SK-N-SH treated with all-trans-retinoic acid at 6 μM for 48 hours (cell line): ENCODE measurements at regions not wholly inside any gene's neighbourhood (a gene's known extent, or its start where the extent isn't known, plus 50 kb on each side); places are given as distances from the start of the nearest gene placed in this dataset.
A peak's percentile ranks its signal among the peaks of the same experiment; 100 is the strongest.

Experiments
- ATAC-seq: fragments of 200-7000 bp; cut with Tn5 transposase; 3 replicates; pipeline ENCODE4 v1.9.1; 2020; ENCODE audit warnings: mild to moderate bottlenecking, moderate library complexity
- ARNTL ChIP-seq: fragments of 450-650 bp; formaldehyde crosslinking; IDR thresholded peaks from 2 replicates; pipeline ENCODE4 v1.5.0; 2020; ENCODE audit warnings: low read depth, mild to moderate bottlenecking, moderate library complexity, borderline replicate concordance
- BACH2 ChIP-seq: fragments of 250-450 bp; sonication (Bioruptor Pico); IDR thresholded peaks from 2 replicates; pipeline ENCODE4 v1.9.0; 2021; ENCODE audit warnings: mild to moderate bottlenecking, borderline replicate concordance
- CSDC2 ChIP-seq: fragments of 250-450 bp; sonication (Bioruptor Pico); IDR thresholded peaks from 2 replicates; pipeline ENCODE4 v1.5.0; 2020; ENCODE audit warnings: mild to moderate bottlenecking, moderate library complexity
- ESRRG ChIP-seq: fragments of 250-450 bp; sonication (Bioruptor Pico); IDR thresholded peaks from 2 replicates; pipeline ENCODE4 v1.6.1; 2021; ENCODE audit warnings: mild to moderate bottlenecking
- GLIS3 ChIP-seq: fragments of 250-450 bp; sonication (Bioruptor Pico); IDR thresholded peaks from 2 replicates; pipeline ENCODE4 v1.5.0; 2020; ENCODE audit warnings: mild to moderate bottlenecking, moderate library complexity
- OSR1 ChIP-seq: fragments of 250-450 bp; sonication (Bioruptor Pico); IDR thresholded peaks from 2 replicates; pipeline ENCODE4 v1.8.0; 2022; ENCODE audit warnings: moderate library complexity, mild to moderate bottlenecking, inconsistent platforms
- PPARA ChIP-seq: fragments of 250-450 bp; sonication (Bioruptor Pico); IDR thresholded peaks from 2 replicates; pipeline ENCODE4 v1.5.0; 2020; ENCODE audit warnings: mild to moderate bottlenecking, borderline replicate concordance
- RARB ChIP-seq: fragments of 250-450 bp; sonication (Bioruptor Pico); IDR thresholded peaks from 2 replicates; pipeline ENCODE4 v1.8.0; 2021; ENCODE audit warnings: mild to moderate bottlenecking, moderate library complexity
- SNAI2 ChIP-seq: fragments of 250-450 bp; sonication (Bioruptor Pico); IDR thresholded peaks from 2 replicates; pipeline ENCODE4 v1.5.0; 2020; ENCODE audit warnings: mild to moderate bottlenecking, moderate library complexity
- TCF4 ChIP-seq: fragments of 250-450 bp; sonication (Bioruptor Pico); IDR thresholded peaks from 2 replicates; pipeline ENCODE4 v1.8.0; 2021; ENCODE audit warnings: mild to moderate bottlenecking, moderate library complexity, borderline replicate concordance
- ZC3H10 ChIP-seq: fragments of 250-450 bp; sonication (Bioruptor Pico); IDR thresholded peaks from 2 replicates; pipeline ENCODE4 v1.5.1; 2021; ENCODE audit warnings: mild to moderate bottlenecking, moderate library complexity
- ZFP3 ChIP-seq: fragments of 250-450 bp; sonication (Bioruptor Pico); IDR thresholded peaks from 2 replicates; pipeline ENCODE4 v1.5.0; 2020; ENCODE audit warnings: mild to moderate bottlenecking, moderate library complexity
- ZFP30 ChIP-seq: fragments of 450-650 bp; formaldehyde crosslinking; IDR thresholded peaks from 2 replicates; pipeline ENCODE4 v1.5.0; 2022; ENCODE audit warnings: mild to moderate bottlenecking, moderate library complexity
- ZNF565 ChIP-seq: fragments of 450-650 bp; formaldehyde crosslinking; conservative IDR thresholded peaks from 2 replicates; pipeline ENCODE4 v1.5.0; 2020; ENCODE audit warnings: low read depth, mild to moderate bottlenecking, moderate library complexity
- ZNF70 ChIP-seq: fragments of 450-650 bp; formaldehyde crosslinking; IDR thresholded peaks from 2 replicates; pipeline ENCODE4 v1.5.0; 2020; ENCODE audit warnings: mild to moderate bottlenecking, moderate library complexity
- ZNF8 ChIP-seq: fragments of 450-650 bp; formaldehyde crosslinking; IDR thresholded peaks from 2 replicates; pipeline ENCODE4 v1.5.0; 2020; ENCODE audit warnings: mild to moderate bottlenecking, moderate library complexity
- TF ChIP-seq, protein P1 (sequence below): fragments of 250-450 bp; sonication (Bioruptor Pico); IDR thresholded peaks from 2 replicates; pipeline ENCODE4 v1.5.1; 2020; ENCODE audit warnings: low read depth, mild to moderate bottlenecking, moderate library complexity
- TF ChIP-seq, protein P2 (sequence below): fragments of 250-450 bp; sonication (Bioruptor Pico); IDR thresholded peaks from 2 replicates; pipeline ENCODE4 v1.8.0; 2020; ENCODE audit warnings: mild to moderate bottlenecking, moderate library complexity, borderline replicate concordance
- TF ChIP-seq, protein P3 (sequence below): fragments of 250-450 bp; sonication (Bioruptor Pico); IDR thresholded peaks from 2 replicates; pipeline ENCODE4 v1.5.1; 2021; ENCODE audit warnings: mild to moderate bottlenecking, moderate library complexity

DNA sequence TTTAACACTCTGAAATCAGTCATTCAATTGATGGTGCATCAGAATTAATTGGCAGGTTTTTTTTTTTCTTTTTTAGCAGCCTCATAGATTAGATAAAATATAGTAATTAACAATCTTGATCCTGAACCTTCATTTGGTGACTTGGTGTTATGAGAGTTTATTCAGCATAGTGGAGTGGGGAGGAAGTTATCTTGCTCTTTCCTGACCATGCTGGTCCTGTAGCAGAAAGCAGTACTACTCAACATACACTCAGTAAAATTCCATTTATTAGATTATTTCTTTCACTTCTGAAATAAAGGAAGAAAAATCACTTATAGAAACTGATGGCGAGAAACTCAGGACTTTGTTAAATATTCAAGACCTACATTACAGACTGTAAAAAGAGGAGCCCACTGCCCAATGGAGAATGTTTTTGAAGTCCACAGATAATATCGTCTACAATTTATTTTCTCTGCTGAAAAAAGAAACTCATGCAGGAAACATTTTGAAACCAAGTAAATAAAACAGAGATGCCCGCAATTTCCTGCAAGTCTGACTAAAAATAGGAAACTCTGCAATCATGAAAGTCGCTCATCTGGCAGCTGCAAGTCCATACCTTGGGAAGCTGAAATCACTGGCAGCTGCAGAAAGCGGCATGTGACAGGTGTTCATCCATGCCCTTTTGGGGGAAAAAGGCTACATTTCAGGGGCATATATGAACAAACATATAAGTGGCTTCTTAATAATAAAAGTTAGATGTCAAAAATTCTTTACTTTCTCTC, 233.2 kb upstream of the RFX3 start (continued):
- TF ChIP-seq, protein P1, sequence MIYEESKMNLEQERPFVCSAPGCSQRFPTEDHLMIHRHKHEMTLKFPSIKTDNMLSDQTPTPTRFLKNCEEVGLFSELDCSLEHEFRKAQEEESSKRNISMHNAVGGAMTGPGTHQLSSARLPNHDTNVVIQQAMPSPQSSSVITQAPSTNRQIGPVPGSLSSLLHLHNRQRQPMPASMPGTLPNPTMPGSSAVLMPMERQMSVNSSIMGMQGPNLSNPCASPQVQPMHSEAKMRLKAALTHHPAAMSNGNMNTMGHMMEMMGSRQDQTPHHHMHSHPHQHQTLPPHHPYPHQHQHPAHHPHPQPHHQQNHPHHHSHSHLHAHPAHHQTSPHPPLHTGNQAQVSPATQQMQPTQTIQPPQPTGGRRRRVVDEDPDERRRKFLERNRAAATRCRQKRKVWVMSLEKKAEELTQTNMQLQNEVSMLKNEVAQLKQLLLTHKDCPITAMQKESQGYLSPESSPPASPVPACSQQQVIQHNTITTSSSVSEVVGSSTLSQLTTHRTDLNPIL (CRISPR knock-in tag), result no peak

GRCh38 chr9:3756071-3756470, 230.3 kb upstream of the RFX3 start:
- no peak for ATAC-seq
- TF ChIP-seq ZFP3 (CRISPR knock-in tag), result no peak
- no peak for TF ChIP-seq ZNF70 (CRISPR knock-in tag)
- TF ChIP-seq ESRRG (CRISPR knock-in tag), result no peak
- no peak for TF ChIP-seq BACH2 (CRISPR knock-in tag)
- TF ChIP-seq SNAI2 (CRISPR knock-in tag), result no peak
- no peak for TF ChIP-seq CSDC2
- no peak for TF ChIP-seq TCF4
- no peak for TF ChIP-seq ZFP30 (CRISPR knock-in tag)
- no peak for TF ChIP-seq ZC3H10
- no peak for TF ChIP-seq OSR1 (CRISPR knock-in tag)
- no peak for TF ChIP-seq RARB (CRISPR knock-in tag)
- TF ChIP-seq ZNF565 (CRISPR knock-in tag), result no peak
- TF ChIP-seq, protein P1 (CRISPR knock-in tag), result no peak
- TF ChIP-seq ZNF8, result no peak
- no peak for TF ChIP-seq ARNTL (CRISPR knock-in tag)
- TF ChIP-seq, protein P2, sequence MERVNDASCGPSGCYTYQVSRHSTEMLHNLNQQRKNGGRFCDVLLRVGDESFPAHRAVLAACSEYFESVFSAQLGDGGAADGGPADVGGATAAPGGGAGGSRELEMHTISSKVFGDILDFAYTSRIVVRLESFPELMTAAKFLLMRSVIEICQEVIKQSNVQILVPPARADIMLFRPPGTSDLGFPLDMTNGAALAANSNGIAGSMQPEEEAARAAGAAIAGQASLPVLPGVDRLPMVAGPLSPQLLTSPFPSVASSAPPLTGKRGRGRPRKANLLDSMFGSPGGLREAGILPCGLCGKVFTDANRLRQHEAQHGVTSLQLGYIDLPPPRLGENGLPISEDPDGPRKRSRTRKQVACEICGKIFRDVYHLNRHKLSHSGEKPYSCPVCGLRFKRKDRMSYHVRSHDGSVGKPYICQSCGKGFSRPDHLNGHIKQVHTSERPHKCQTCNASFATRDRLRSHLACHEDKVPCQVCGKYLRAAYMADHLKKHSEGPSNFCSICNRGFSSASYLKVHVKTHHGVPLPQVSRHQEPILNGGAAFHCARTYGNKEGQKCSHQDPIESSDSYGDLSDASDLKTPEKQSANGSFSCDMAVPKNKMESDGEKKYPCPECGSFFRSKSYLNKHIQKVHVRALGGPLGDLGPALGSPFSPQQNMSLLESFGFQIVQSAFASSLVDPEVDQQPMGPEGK (CRISPR knock-in tag), result no peak

DNA sequence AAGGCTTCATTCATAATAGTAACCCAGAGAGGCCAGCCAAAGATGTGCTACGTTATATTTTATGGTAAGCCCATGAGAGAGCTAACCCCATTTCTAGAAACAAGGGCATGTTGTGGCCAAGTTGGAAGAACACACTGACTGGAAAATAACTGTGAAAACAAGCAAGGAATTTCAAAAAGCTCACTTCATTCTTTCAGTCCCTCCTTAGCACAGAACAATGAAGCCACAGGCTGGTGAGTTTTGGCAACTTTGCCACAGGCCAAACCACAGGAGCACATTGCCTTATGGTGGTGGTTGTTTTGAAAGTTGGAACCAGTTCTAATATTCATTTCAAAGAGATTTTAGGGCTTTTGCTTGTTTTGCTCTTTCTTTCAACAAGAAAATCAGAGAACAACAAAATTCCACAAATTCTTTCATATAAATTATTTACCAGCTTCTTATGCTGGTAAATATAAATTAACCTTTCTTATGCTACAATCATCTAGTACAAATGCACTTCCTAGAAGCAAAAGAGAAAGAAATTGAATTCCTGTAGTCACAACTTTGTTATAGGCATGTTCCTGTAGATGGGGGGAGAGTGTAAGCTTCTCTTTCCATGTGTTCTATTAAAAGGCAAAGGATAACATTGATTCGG, 225.4 kb upstream of the RFX3 start:
- TF ChIP-seq PPARA (CRISPR knock-in tag) (no peak), GLIS3 (CRISPR knock-in tag) (no peak)
- TF ChIP-seq, protein P1 (CRISPR knock-in tag), result no peak
- TF ChIP-seq, all 23 proteins: peak for 0
- ATAC-seq, result peak; percentile 68

DNA sequence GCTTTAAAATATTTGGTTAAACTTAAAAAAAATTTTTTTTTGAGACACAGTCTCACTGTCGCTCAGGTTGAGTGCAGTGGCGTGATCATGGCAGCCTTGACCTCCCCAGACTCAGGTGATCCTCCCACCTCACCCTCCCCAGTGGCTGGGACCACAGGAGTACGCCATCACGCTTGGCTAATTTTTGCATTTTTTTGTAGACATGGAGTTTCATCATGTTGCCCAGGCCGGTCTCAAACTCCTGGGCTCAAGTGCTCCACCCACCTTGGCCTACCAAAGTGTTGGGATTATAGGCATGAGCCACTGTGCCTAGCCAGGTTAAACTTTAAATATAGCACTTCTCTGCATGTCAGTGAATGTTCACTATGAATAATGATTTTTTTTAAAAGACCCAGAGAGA, 224.5 kb upstream of the RFX3 start:
- no peak for ATAC-seq
- TF ChIP-seq ZFP30 (CRISPR knock-in tag), result no peak
- no peak for TF ChIP-seq ZFP3 (CRISPR knock-in tag)
- TF ChIP-seq, protein P3, sequence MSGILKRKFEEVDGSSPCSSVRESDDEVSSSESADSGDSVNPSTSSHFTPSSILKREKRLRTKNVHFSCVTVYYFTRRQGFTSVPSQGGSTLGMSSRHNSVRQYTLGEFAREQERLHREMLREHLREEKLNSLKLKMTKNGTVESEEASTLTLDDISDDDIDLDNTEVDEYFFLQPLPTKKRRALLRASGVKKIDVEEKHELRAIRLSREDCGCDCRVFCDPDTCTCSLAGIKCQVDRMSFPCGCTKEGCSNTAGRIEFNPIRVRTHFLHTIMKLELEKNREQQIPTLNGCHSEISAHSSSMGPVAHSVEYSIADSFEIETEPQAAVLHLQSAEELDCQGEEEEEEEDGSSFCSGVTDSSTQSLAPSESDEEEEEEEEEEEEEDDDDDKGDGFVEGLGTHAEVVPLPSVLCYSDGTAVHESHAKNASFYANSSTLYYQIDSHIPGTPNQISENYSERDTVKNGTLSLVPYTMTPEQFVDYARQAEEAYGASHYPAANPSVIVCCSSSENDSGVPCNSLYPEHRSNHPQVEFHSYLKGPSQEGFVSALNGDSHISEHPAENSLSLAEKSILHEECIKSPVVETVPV, result no peak
- TF ChIP-seq RARB (CRISPR knock-in tag), result no peak
- no peak for TF ChIP-seq TCF4
- TF ChIP-seq ARNTL (CRISPR knock-in tag), result no peak
- TF ChIP-seq CSDC2, result no peak
- no peak for TF ChIP-seq GLIS3 (CRISPR knock-in tag)
